BE2C (cell line): ENCODE measurements at regions not wholly inside any gene's neighbourhood (a gene's known extent, or its start where the extent isn't known, plus 50 kb on each side); places are given as distances from the start of the nearest gene placed in this dataset.

Experiments
- DNase-seq: peaks from one replicate; pipeline ENCODE4 v3.0.0-alpha.2; 2020
- H3K27me3 ChIP-seq: fragments of 250-450 bp; sonication (Bioruptor Pico); 2 replicates; pipeline ENCODE4 v1.5.1; 2020; ENCODE audit warnings: mild to moderate bottlenecking
- H3K36me3 ChIP-seq: fragments of 250-450 bp; sonication (Bioruptor Pico); 2 replicates; pipeline ENCODE4 v1.5.1; 2020; ENCODE audit warnings: mild to moderate bottlenecking
- H3K4me1 ChIP-seq: fragments of 250-450 bp; sonication (Bioruptor Pico); 2 replicates; pipeline ENCODE4 v1.5.1; 2020
- H3K4me3 ChIP-seq: 2 replicates; pipeline ENCODE4 v1.5.1; 2011; ENCODE audit warnings: low read depth, low read length
- H3K9me3 ChIP-seq: fragments of 250-450 bp; sonication (Bioruptor Pico); 2 replicates; pipeline ENCODE4 v1.5.1; 2020
- TF ChIP-seq, protein P1 (sequence below): IDR thresholded peaks from 2 replicates; pipeline ENCODE4 v1.5.1; 2012; ENCODE audit warnings: mild to moderate bottlenecking, low read depth, low read length

GRCh38 chr7:25927626-25927978 is 224.4 kb upstream of the NFE2L3 start:
- TF ChIP-seq, protein P1, sequence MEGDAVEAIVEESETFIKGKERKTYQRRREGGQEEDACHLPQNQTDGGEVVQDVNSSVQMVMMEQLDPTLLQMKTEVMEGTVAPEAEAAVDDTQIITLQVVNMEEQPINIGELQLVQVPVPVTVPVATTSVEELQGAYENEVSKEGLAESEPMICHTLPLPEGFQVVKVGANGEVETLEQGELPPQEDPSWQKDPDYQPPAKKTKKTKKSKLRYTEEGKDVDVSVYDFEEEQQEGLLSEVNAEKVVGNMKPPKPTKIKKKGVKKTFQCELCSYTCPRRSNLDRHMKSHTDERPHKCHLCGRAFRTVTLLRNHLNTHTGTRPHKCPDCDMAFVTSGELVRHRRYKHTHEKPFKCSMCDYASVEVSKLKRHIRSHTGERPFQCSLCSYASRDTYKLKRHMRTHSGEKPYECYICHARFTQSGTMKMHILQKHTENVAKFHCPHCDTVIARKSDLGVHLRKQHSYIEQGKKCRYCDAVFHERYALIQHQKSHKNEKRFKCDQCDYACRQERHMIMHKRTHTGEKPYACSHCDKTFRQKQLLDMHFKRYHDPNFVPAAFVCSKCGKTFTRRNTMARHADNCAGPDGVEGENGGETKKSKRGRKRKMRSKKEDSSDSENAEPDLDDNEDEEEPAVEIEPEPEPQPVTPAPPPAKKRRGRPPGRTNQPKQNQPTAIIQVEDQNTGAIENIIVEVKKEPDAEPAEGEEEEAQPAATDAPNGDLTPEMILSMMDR: no peak
- Histone ChIP-seq H3K4me1 (no peaks in the 10 kb centered on the region), H3K36me3 (no peaks in the 10 kb centered on the region), H3K27me3 (peaks cover 18% of the 10 kb centered on the region), H3K9me3 (no peaks in the 10 kb centered on the region), H3K4me3 (no peak overlapping the region)
- DNase-seq: no peak

DNA sequence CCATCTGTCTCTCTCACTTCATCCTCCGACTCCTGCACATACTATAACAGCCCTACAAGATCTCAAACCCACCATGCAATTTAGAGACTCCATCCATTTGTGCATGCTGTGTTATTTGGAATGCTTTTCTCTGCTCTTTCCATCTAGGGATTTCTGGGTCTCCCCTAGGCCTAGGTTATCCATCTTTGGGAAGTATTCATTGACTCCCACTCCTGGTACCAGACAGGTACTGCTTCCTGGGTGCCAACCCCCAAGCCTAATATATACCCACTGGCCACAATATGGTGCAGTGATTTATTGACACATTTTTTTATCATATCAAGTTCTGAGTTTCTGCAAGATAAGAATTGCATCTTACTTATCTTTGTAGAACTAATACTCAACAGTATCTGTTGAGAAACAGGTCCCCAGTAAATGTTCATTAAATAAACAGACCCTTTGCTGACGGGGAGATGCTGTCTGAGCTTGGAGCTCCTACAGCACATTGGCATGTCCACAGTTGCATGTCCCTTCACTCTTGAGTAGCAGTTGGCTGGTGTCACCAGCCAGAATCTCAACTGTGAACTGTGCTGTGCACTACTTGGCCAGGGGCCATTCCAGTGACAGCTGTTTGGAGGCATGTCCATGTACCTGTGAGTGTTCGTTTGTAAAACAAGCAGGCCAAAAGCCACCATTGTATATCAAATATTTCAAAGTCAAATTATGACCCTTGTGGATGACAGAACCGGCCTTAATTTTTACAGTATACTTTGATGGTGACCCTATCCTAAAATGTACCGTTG is 223.3 kb upstream of the NFE2L3 start:
- TF ChIP-seq, protein P1: no peak
- DNase-seq: no peak
- no peak overlapping the region for H3K4me3 ChIP-seq

DNA sequence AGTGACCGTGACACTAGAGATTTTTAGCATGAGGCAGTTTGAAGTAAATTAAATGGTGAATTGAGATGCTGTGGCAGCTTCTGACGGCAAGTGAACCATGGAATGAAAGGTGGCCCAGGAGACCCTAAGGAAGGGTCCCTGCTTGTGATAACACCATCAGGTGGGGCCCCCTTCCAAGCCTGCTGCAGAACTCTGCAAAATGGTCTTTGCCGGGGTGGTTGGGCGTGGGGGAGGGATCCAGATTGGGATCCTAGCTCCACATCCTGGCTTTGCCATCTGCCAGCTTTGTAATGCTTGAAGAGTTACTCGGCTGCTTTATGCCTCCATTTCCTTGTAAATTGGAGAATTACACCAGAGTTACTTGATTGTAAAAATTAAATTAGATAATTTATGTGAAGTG is 222.6 kb upstream of the NFE2L3 start:
- TF ChIP-seq, protein P1: no peak
- Histone ChIP-seq H3K9me3 (no peaks in the 10 kb centered on the region), H3K4me3 (no peak overlapping the region), H3K4me1 (no peaks in the 10 kb centered on the region), H3K36me3 (no peaks in the 10 kb centered on the region), H3K27me3 (peaks cover 18% of the 10 kb centered on the region)
- no peak for DNase-seq

More for the DNA sequence above, 223.3 kb upstream of the NFE2L3 start:
- Histone ChIP-seq H3K9me3 (no peaks in the 10 kb centered on the region), H3K27me3 (peaks cover 18% of the 10 kb centered on the region), H3K4me1 (no peaks in the 10 kb centered on the region), H3K36me3 (no peaks in the 10 kb centered on the region)

DNA sequence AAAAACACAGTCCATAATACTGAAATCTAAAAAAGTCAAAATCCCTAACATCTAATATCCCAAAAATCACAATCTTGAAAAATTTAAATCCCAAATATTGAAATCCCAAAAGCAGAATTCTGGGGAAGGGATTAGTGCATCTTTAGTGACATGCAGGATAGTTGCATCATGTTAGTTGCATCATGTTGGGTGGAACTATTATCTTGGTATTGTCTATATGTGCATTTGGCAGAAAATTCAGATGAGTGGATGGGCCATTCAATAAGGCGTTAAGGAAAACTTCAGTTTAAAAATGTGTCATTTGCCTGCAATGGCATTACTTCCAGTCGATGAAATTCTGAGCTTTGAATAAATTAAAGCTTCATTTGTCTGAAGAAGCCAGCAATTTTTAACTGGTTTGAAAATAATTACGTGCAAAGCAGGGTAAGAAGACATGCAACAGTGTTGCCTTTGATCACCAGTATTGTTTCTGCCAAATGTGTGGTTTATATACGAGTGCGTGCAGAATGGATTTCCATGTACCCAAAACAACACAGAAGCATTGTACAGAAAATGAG is 221.4 kb upstream of the NFE2L3 start:
- DNase-seq: no peak
- Histone ChIP-seq H3K36me3 (no peaks in the 10 kb centered on the region), H3K4me3 (no peak overlapping the region), H3K4me1 (no peaks in the 10 kb centered on the region), H3K27me3 (peaks cover 18% of the 10 kb centered on the region), H3K9me3 (no peaks in the 10 kb centered on the region)
- TF ChIP-seq, protein P1: no peak

- no peaks in the 10 kb centered on the region for H3K36me3 ChIP-seq
- DNase-seq: no peak
- H3K4me1 ChIP-seq: no peaks in the 10 kb centered on the region
- TF ChIP-seq, protein P1: no peak
- H3K9me3 ChIP-seq: no peaks in the 10 kb centered on the region
- no peak overlapping the region for H3K4me3 ChIP-seq
- H3K27me3 ChIP-seq: peaks cover 18% of the 10 kb centered on the region
Measured at GRCh38 chr7:25931156-25931555, 220.8 kb upstream of the NFE2L3 start.

- no peaks in the 10 kb centered on the region for H3K4me1 ChIP-seq
- H3K4me3 ChIP-seq: no peak overlapping the region
- H3K36me3 ChIP-seq: no peaks in the 10 kb centered on the region
- no peak for DNase-seq
- no peaks in the 10 kb centered on the region for H3K9me3 ChIP-seq
- TF ChIP-seq, protein P1: no peak
- H3K27me3 ChIP-seq: peaks cover 23% of the 10 kb centered on the region
Measured at GRCh38 chr7:25933921-25934320, 218.1 kb upstream of the NFE2L3 start.
